Fibroblast of the aortic adventitia (primary cell): ENCODE measurements at regions not wholly inside any gene's neighbourhood (a gene's known extent, or its start where the extent isn't known, plus 50 kb on each side); places are given as distances from the start of the nearest gene placed in this dataset.
A peak's percentile ranks its signal among the peaks of the same experiment; 100 is the strongest.

ENCODE experiments used
- DNase-seq: peaks from one replicate; pipeline ENCODE4 v3.0.0-alpha.2; 2010; ENCODE audit warnings: low read depth
- H3K4me3 ChIP-seq: 2 replicates; pipeline ENCODE4 v1.5.1; 2011; ENCODE audit warnings: low read depth, mild to moderate bottlenecking, control low read depth, low read length, moderate library complexity
- TF ChIP-seq, protein P1 (sequence below): IDR thresholded peaks from 2 replicates; pipeline ENCODE4 v1.5.1; 2011; ENCODE audit warnings: mild to moderate bottlenecking, low read length, control low read depth, inconsistent platforms; ENCODE audit not compliant: insufficient read depth

DNA sequence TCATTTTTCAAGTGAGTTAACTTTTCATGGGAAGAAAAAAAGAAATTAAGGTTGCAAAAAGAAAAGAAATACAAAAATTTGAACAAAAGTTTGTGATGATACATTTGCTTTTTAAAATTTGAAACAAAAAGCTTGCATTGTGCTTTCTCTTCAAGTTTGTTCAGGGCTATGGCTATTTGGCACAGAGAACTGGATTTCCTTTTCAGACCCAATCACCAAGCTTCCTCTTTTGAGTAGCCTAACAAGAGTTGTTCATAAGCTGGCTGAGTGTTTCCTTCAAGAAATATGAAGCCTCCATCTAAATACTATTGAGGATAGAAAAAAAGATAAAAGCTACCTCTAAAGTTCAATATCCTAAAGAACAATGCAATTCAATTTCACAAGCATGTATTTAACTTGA is 787.8 kb downstream of the LIG4 start:
- no peak overlapping the region for H3K4me3 ChIP-seq
- TF ChIP-seq, protein P1, sequence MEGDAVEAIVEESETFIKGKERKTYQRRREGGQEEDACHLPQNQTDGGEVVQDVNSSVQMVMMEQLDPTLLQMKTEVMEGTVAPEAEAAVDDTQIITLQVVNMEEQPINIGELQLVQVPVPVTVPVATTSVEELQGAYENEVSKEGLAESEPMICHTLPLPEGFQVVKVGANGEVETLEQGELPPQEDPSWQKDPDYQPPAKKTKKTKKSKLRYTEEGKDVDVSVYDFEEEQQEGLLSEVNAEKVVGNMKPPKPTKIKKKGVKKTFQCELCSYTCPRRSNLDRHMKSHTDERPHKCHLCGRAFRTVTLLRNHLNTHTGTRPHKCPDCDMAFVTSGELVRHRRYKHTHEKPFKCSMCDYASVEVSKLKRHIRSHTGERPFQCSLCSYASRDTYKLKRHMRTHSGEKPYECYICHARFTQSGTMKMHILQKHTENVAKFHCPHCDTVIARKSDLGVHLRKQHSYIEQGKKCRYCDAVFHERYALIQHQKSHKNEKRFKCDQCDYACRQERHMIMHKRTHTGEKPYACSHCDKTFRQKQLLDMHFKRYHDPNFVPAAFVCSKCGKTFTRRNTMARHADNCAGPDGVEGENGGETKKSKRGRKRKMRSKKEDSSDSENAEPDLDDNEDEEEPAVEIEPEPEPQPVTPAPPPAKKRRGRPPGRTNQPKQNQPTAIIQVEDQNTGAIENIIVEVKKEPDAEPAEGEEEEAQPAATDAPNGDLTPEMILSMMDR = no peak
- DNase-seq = no peak

DNA sequence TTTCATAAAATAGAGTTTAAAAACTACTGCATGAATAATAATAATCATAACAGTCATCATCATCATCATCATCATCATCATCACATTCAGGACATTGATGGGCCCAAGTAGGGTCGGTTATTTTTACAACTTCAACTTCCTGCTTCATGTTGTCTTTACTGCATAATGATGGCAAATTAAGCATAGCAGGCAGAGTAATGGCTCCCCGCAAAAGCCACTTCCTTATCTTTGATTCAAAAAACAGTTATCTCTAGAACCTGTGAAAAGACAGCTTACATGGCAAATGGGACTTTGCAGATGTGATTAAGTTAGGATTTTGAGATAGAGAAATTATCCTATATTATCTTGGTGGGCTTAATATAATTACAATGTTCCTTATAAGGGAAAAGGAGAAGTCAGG is 792.9 kb downstream of the LIG4 start:
- no peak overlapping the region for H3K4me3 ChIP-seq
- no peak for DNase-seq
- TF ChIP-seq, protein P1 = no peak

DNA sequence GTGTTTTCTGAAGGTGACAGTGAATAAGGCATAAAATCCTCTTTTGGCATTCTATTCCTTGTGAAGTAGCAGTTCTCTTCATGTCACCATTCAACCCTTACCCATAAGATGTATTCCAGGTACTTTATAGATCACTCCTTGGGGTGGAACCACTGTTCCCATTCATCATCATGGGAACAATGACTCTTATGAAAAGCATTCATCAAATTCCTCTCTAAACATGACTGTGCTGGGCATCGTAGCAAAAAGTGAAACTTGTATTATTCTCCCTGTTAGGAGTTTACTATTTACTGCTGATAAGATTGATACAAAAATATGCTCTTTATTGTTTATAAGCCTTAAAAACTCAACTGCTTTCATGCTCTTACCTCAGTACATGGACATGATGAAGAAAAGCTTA is 793.4 kb downstream of the LIG4 start:
- TF ChIP-seq, protein P1 = no peak
- peak; percentile 15 for DNase-seq
- H3K4me3 ChIP-seq = no peak overlapping the region

DNA sequence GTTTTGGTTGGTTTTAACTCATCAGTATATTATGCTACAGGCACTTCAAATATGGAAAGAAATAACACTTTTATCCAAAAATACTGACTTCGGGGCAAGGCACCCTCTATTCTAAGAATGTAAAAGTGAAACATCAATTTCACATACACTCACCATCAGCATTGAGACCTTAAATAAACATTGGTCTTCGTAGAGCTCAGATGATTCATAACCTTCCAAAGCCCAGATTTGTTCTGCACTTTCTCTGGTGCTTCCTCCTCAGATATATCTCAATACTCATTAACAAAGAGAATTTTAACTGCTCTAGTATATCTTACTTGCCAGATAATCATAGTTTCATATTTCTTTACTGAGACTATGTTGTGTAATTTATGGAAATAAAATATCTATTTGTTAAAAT is 794.3 kb downstream of the LIG4 start:
- H3K4me3 ChIP-seq = no peak overlapping the region
- TF ChIP-seq, protein P1 = no peak
- DNase-seq = peak; percentile 22

DNA sequence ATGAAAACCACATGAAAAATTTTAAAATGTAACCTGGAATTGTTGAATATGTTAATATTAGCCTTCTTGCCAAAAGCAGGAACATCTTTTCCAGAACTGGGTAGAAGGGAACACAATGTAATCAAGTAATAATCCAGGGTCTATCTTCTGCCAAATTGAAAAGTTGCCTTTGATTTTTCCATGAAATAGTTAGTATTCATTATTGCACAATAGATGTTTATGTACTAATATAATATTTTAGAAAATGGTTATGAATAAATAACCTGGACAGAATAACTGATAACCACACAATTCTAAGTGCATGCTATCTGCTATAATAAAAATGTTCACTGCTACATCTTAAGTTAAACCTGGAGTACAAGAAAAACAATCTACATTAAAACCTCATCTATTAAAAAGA is 802.3 kb downstream of the LIG4 start:
- no peak overlapping the region for H3K4me3 ChIP-seq
- TF ChIP-seq, protein P1 = no peak
- DNase-seq = no peak

DNA sequence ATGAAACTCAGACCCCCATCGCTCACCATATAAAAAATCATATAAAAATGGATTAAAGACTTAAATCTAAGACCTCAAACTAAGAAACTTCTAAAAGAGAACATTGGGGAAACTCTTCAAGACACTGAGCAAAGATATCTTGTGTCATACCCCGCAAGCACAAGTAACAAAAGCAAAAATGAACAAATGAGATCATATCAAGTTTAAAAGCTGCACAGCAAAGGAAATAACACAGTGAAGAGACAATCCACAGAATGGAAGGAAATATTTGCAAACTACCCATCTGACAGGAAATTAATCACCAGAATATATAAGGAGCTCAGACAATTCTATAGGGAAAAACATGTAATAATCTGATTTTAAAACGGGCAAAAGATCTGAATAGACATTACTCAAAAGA is 808.3 kb downstream of the LIG4 start:
- DNase-seq = no peak
- H3K4me3 ChIP-seq = no peak overlapping the region
- TF ChIP-seq, protein P1 = no peak

DNA sequence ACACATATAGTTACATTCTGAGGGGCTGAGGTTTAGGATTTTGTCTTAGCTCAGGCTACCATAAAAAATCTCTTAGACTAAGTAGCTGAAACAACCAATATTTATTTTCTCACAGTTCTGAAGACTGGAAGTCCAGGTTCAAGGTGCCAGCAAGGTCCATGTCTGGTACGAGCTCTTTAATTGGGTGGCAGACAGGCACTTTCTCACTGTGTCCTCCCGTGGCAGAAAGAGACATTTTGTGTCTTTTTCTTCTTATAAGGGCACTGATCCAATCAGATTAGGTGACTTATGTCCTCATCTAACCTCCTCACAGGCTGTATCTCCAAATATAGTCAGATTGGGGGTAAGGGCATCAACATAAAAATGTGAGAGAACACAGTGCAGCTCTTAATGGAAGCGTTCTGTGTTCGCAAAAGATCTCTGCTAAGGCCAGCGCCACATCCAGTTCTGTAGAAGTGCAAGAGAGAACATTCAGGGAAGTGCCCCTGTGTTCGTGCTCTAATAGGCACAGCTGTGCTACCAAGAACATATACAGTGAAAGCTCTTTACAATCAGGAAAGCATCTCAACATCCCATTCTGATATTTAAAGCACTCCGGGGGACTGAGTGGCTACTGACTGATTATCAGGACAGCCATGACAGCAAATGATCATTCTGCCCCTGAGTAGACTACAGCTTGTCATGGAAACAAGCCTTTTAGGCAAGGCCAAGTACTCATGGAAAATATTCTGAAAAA is 819.2 kb downstream of the LIG4 start:
- no peak for DNase-seq
- no peak overlapping the region for H3K4me3 ChIP-seq
- TF ChIP-seq, protein P1 = no peak
